ENCODE measurements at regions not wholly inside any gene's neighbourhood (a gene's known extent, or its start where the extent isn't known, plus 50 kb on each side); places are given as distances from the start of the nearest gene placed in this dataset.

- no peak for DNase-seq (ENCODE audit: extremely low read depth, insufficient read length)
- no peak for TF ChIP-seq CTCF (IDR thresholded peaks at IDR 0.05; ENCODE audit: insufficient read depth, low read length, poor library complexity, severe bottlenecking)
- no peaks in the 10 kb centered on the region for H3K36me3 ChIP-seq (ENCODE audit: control insufficient read depth, insufficient read depth, low read length)
- H3K27me3 ChIP-seq (replicated peaks; ENCODE audit: control insufficient read depth, insufficient read depth, low read length), result no peaks in the 10 kb centered on the region
- no peak overlapping the region for H3K4me3 ChIP-seq (replicated peaks; ENCODE audit: low read depth, low read length)
Observed at GRCh38 chr5:94039101-94039500, 297.7 kb upstream of the POU5F2 start.

GRCh38 chr5:94031631-94032030, 290.2 kb upstream of the POU5F2 start:
- TF ChIP-seq CTCF (IDR thresholded peaks at IDR 0.05; ENCODE audit: insufficient read depth, low read length, poor library complexity, severe bottlenecking), result no peak
- Histone ChIP-seq H3K27me3 (replicated peaks; ENCODE audit: control insufficient read depth, insufficient read depth, low read length) (no peaks in the 10 kb centered on the region), H3K36me3 (ENCODE audit: control insufficient read depth, insufficient read depth, low read length) (no peaks in the 10 kb centered on the region; the same call in 1 of the 2 replicates), H3K4me3 (replicated peaks; ENCODE audit: low read depth, low read length) (no peak overlapping the region)
- no peak for DNase-seq (ENCODE audit: extremely low read depth, insufficient read length)

GRCh38 chr5:94028001-94028400, 286.6 kb upstream of the POU5F2 start:
- Histone ChIP-seq H3K4me3 (replicated peaks; ENCODE audit: low read depth, low read length) (no peak overlapping the region), H3K36me3 (ENCODE audit: control insufficient read depth, insufficient read depth, low read length) (no peaks in the 10 kb centered on the region), H3K27me3 (replicated peaks; ENCODE audit: control insufficient read depth, insufficient read depth, low read length) (no peaks in the 10 kb centered on the region)
- no peak for TF ChIP-seq CTCF (IDR thresholded peaks at IDR 0.05; ENCODE audit: insufficient read depth, low read length, poor library complexity, severe bottlenecking)
- no peak for DNase-seq (ENCODE audit: extremely low read depth, insufficient read length)

- Histone ChIP-seq H3K27me3 (replicated peaks; ENCODE audit: control insufficient read depth, insufficient read depth, low read length) (no peaks in the 10 kb centered on the region), H3K36me3 (ENCODE audit: control insufficient read depth, insufficient read depth, low read length) (no peaks in the 10 kb centered on the region), H3K4me3 (replicated peaks; ENCODE audit: low read depth, low read length) (no peak overlapping the region)
- no peak for DNase-seq (ENCODE audit: extremely low read depth, insufficient read length)
- no peak for TF ChIP-seq CTCF (IDR thresholded peaks at IDR 0.05; ENCODE audit: insufficient read depth, low read length, poor library complexity, severe bottlenecking)
Observed at GRCh38 chr5:94027145-94027544, 285.7 kb upstream of the POU5F2 start.

- Histone ChIP-seq H3K36me3 (ENCODE audit: control insufficient read depth, insufficient read depth, low read length) (no peaks in the 10 kb centered on the region), H3K27me3 (replicated peaks; ENCODE audit: control insufficient read depth, insufficient read depth, low read length) (no peaks in the 10 kb centered on the region), H3K4me3 (replicated peaks; ENCODE audit: low read depth, low read length) (no peak overlapping the region)
- no peak for DNase-seq (ENCODE audit: extremely low read depth, insufficient read length)
- TF ChIP-seq CTCF (IDR thresholded peaks at IDR 0.05; ENCODE audit: insufficient read depth, low read length, poor library complexity, severe bottlenecking), result no peak
Observed at GRCh38 chr5:94025788-94026473, 284.5 kb upstream of the POU5F2 start.

GRCh38 chr5:94024620-94025019, 283.2 kb upstream of the POU5F2 start:
- Histone ChIP-seq H3K4me3 (replicated peaks; ENCODE audit: low read depth, low read length) (no peak overlapping the region), H3K36me3 (ENCODE audit: control insufficient read depth, insufficient read depth, low read length) (no peaks in the 10 kb centered on the region), H3K27me3 (replicated peaks; ENCODE audit: control insufficient read depth, insufficient read depth, low read length) (no peaks in the 10 kb centered on the region)
- DNase-seq (ENCODE audit: extremely low read depth, insufficient read length), result no peak
- TF ChIP-seq CTCF (IDR thresholded peaks at IDR 0.05; ENCODE audit: insufficient read depth, low read length, poor library complexity, severe bottlenecking), result no peak
